K562 (cell line): ENCODE measurements at regions not wholly inside any gene's neighbourhood (a gene's known extent, or its start where the extent isn't known, plus 50 kb on each side); places are given as distances from the start of the nearest gene placed in this dataset.

Experiments used
- ATAC-seq: fragments of 200-7000 bp; cut with Tn5 transposase; 3 replicates; pipeline ENCODE4 v1.9.1; 2020; ENCODE audit warnings: moderate library complexity
- BruUV-seq: library from RNA; stranded (reverse); fragments of 400-500 nt; replicated peaks from 2 replicates; lab custom pipeline; 2021; lab: Mats Ljungman, UMichigan
- CTCF ChIA-PET: fragments of 300-600 bp; formaldehyde crosslinking; extraction: SDS; loops from one replicate; lab custom pipeline; 2021; ENCODE audit warnings: low intra/inter-chr PET ratio; lab: Yijun Ruan, JAX
- POLR2A ChIA-PET: fragments of 300-600, 350-650 bp; sonication (Branson Sonifier 250); formaldehyde crosslinking; extraction: SDS; loops from one replicate; lab custom pipeline; 2021; ENCODE audit warnings: antibody characterized with exemption, inconsistent platforms; lab: Yijun Ruan, JAX
- DNase-seq, 4 experiments: peaks; one replicate each; pipeline versions ENCODE4 v3.0.0 to v3.0.0-alpha.2; 2011 to 2018; ENCODE audit warnings: low spot score in 3 of 4, mixed read lengths in 3 of 4; ENCODE audit errors: extremely low read depth in 1 of 4
- FAIRE-seq: peaks from 2 replicates; lab custom pipeline; 2011; peaks lifted over from hg19 to GRCh38; lab: Jason Lieb, UNC
- H2AFZ ChIP-seq: 2 replicates; pipeline ENCODE4 v1.6.0; 2011; ENCODE audit warnings: low read depth, low read length, control low read depth, inconsistent platforms
- H3K27ac ChIP-seq: fragments of 200-600 bp; 3 replicates; pipeline ENCODE4 v1.8.0; 2011; ENCODE audit warnings: low read depth, mild to moderate bottlenecking, control low read depth, inconsistent platforms, low read length, moderate library complexity, mixed read lengths; ENCODE audit errors: extremely low read depth
- H3K27me3 ChIP-seq, 2 experiments: fragments of 300-600 bp in 1 of 2; 2 replicates in 1 of 2; 3 replicates in 1 of 2; pipeline versions ENCODE4 v1.6.0 to v1.8.0; 2011; ENCODE audit warnings: inconsistent platforms in 2 of 2, low read length in 2 of 2, mild to moderate bottlenecking in 1 of 2, mixed read lengths in 1 of 2, moderate library complexity in 1 of 2; ENCODE audit not compliant: control insufficient read depth in 2 of 2, insufficient read depth in 2 of 2
- H3K36me3 ChIP-seq: fragments of 300-600 bp; 3 replicates; pipeline ENCODE4 v1.8.0; 2011; ENCODE audit warnings: mild to moderate bottlenecking, low read length, inconsistent platforms; ENCODE audit not compliant: control insufficient read depth, insufficient read depth
- H3K4me1 ChIP-seq, 2 experiments: fragments of 200-600 bp in 1 of 2; replicated peaks in 1 of 2; 2 replicates in 1 of 2; 3 replicates in 1 of 2; pipeline versions ENCODE4 v1.5.1 to v1.8.0; 2011; ENCODE audit warnings: inconsistent platforms in 2 of 2, low read length in 2 of 2, mild to moderate bottlenecking in 1 of 2, mixed read lengths in 1 of 2, moderate library complexity in 1 of 2; ENCODE audit not compliant: control insufficient read depth in 2 of 2, insufficient read depth in 2 of 2
- H3K4me2 ChIP-seq: 2 replicates; pipeline ENCODE4 v1.6.1; 2011; ENCODE audit warnings: low read length, control low read depth, inconsistent platforms, mixed read lengths; ENCODE audit not compliant: insufficient read depth
- H3K4me3 ChIP-seq: fragments of 200-600 bp; sonication (generic), shearing (Covaris generic); 2 replicates; pipeline ENCODE4 v1.5.1; 2016; ENCODE audit warnings: control low read depth, inconsistent platforms
- H3K79me2 ChIP-seq: fragments of 200-600 bp; 3 replicates; pipeline ENCODE4 v1.8.0; 2011; ENCODE audit warnings: low read length, inconsistent platforms; ENCODE audit not compliant: control insufficient read depth, insufficient read depth
- H3K9ac ChIP-seq, 2 experiments: 2 replicates each; pipeline versions ENCODE4 v1.6.0 to v1.6.1; 2011; ENCODE audit warnings: low read depth in 2 of 2, low read length in 2 of 2, control low read depth in 1 of 2, inconsistent platforms in 1 of 2, mild to moderate bottlenecking in 1 of 2, mixed read lengths in 1 of 2; ENCODE audit not compliant: insufficient read depth in 1 of 2
- H3K9me1 ChIP-seq: one replicate; pipeline ENCODE4 v1.6.0; 2011; ENCODE audit warnings: inconsistent platforms, mild to moderate bottlenecking, low read length, moderate library complexity; ENCODE audit not compliant: control insufficient read depth, insufficient read depth
- H3K9me3 ChIP-seq: replicated peaks from 2 replicates; pipeline ENCODE4 v1.5.1; 2011; ENCODE audit warnings: low read depth, low read length, inconsistent platforms; ENCODE audit not compliant: control insufficient read depth, insufficient read depth
- H4K20me1 ChIP-seq: replicated peaks from 2 replicates; pipeline ENCODE4 v1.6.1; 2011; ENCODE audit warnings: low read length, inconsistent platforms, mixed read lengths; ENCODE audit not compliant: control insufficient read depth, insufficient read depth
- GABPB1 ChIP-seq: sonication (generic); formaldehyde crosslinking; IDR thresholded peaks from 2 replicates; pipeline ENCODE4 v1.8.0; 2022; ENCODE audit warnings: mild to moderate bottlenecking, missing genetic modification reagents
- NR1H2 ChIP-seq: sonication (generic); formaldehyde crosslinking; IDR thresholded peaks from 2 replicates; pipeline ENCODE4 v1.4.0; 2020; ENCODE audit warnings: mild to moderate bottlenecking, missing genetic modification reagents
- PATZ1 ChIP-seq: fragments of 250-450 bp; sonication (Bioruptor Pico); IDR thresholded peaks from 2 replicates; pipeline ENCODE4 v1.5.0; 2020; ENCODE audit warnings: mild to moderate bottlenecking, borderline replicate concordance
- RFX7 ChIP-seq: fragments of 250-450 bp; sonication (Bioruptor Pico); IDR thresholded peaks from 2 replicates; pipeline ENCODE4 v1.5.1; 2021; ENCODE audit warnings: mild to moderate bottlenecking
- ZNF695 ChIP-seq: fragments of 450-650 bp; formaldehyde crosslinking; IDR thresholded peaks from 2 replicates; pipeline ENCODE4 v1.4.0; 2020; ENCODE audit warnings: mild to moderate bottlenecking, moderate library complexity
- WGBS: fragments of 100-300 bp; shearing (Covaris generic); methylation state at CpG from one replicate; pipeline ENCODE4 v1.1.6; 2016; ENCODE audit warnings: low coverage, mixed read lengths; ENCODE audit not compliant: insufficient coverage; ENCODE audit errors: missing lambda C conversion rate; 5-methylcytosine and 5-hydroxymethylcytosine counted together
- in situ Hi-C: fragments of 300-500 bp; cut with MboI; formaldehyde crosslinking; loops from 4 replicates; pipeline ENCODE4 v1.15.0; 2018; ENCODE audit warnings: inconsistent platforms, mixed read lengths
- intact Hi-C: fragments of 100-400 bp; cut with micrococcal nuclease; formaldehyde crosslinking; loops from 2 replicates; pipeline ENCODE4 v1.14.2; 2022

- Histone ChIP-seq H3K9ac (no peak overlapping the region), H3K27ac (no peak overlapping the region), H2AFZ (no peak overlapping the region), H3K9me3 (no peaks in the 10 kb centered on the region), H3K9me1 (no peaks in the 10 kb centered on the region), H3K4me1 (no peaks in the 10 kb centered on the region), H3K27me3 (no peaks in the 10 kb centered on the region), H3K4me2 (no peak overlapping the region), H3K4me3 (no peak overlapping the region), H4K20me1 (no peaks in the 10 kb centered on the region), H3K79me2 (no peaks in the 10 kb centered on the region), H3K36me3 (no peaks in the 10 kb centered on the region)
- BruUV-seq: no TSS peak
- TF ChIP-seq PATZ1 (CRISPR knock-in tag) (no peak), NR1H2 (CRISPR knock-in tag) (no peak), ZNF695 (CRISPR knock-in tag) (no peak), GABPB1 (CRISPR knock-in tag) (no peak), RFX7 (CRISPR knock-in tag) (no peak)
- DNase-seq: no peak
- in situ Hi-C loops (no loop called here), intact Hi-C loops (no loop called here)
- ChIA-PET CTCF (no interaction called here), POLR2A (interaction anchor here (0.6 kb wide), 1 partner anchor 33 kb away, joined by 3 read pairs; no protein-coding TSS in a partner anchor)
- no peak for FAIRE-seq
- no peak for ATAC-seq
- WGBS: 7% methylated on average over 1 of the region's 2 CpGs
Measured at GRCh38 chr9:11103525-11103924, 490.7 kb upstream of the PTPRD start.
